ENCODE measurements at regions not wholly inside any gene's neighbourhood (a gene's known extent, or its start where the extent isn't known, plus 50 kb on each side); places are given as distances from the start of the nearest gene placed in this dataset.

DNA sequence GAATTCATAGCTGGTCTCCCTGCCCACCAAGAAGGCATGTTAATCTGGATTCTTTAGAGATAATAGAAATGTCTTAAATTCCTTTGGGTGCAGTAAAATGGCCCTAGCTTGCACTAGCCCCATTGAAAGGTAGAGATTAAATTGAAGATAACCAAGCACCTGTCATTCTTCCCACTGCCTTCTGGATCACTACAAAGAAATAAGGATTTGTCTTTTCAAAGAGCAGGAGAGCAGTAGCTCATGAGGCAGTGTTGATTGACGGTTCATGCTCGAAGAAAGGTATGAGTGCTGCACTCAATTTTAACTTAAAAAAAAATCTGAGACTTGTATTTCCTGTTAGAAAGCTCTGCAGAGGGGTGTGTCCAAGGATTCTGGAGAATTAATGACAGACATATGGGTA lies 74.9 kb upstream of the F3 start:
- POLR2A ChIA-PET, result interaction anchor here (1.0 kb wide), 1 partner anchor 9 kb away, joined by 3 read pairs; no protein-coding TSS in a partner anchor

DNA sequence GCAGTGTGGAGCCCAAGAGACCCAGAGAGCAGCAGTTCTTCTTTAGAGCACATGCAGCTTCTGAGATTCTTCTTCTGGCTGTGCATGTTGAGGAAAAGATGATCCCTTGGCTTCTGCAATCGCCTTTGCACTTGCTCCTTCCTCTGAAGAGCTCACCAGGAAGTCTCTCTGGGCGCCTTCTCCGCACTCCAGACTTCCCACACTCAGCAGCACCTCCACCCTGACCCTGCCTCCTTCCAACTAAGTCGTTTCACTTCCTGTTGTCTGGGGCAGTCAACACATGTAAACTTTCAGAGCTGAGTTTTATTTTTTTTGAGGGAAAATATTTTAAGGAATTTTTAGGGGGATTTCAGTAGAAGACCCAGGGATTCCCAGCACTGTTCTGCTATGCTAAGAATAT lies 73.4 kb upstream of the F3 start:
- Histone ChIP-seq H3K4me3 (ENCODE audit: low read depth, low read length) (no peak overlapping the region), H3K9me3 (ENCODE audit: control insufficient read depth, insufficient read depth, low read depth, low read length) (no peaks in the 10 kb centered on the region), H3K27ac (ENCODE audit: extremely low read depth, low read depth, low read length) (no peak overlapping the region), H3K4me1 (ENCODE audit: control insufficient read depth, insufficient read depth, low read length) (no peaks in the 10 kb centered on the region), H3K36me3 (ENCODE audit: control insufficient read depth in 2 of 2, insufficient read depth in 1 of 2, low read length in 2 of 2) (no peaks in the 10 kb centered on the region)
- POLR2A ChIA-PET, result no interaction called here
- CTCF ChIA-PET, result interaction anchor here (0.8 to 2.0 kb wide), 2 partner anchors 12 to 190 kb away, joined by 5 to 14 read pairs; no protein-coding TSS in a partner anchor
- TF ChIP-seq ZNF623 (tag by site-specific recombination; IDR thresholded peaks at IDR 0.05) (no peak), ZNF510 (tag by site-specific recombination; IDR thresholded peaks at IDR 0.05; ENCODE audit: insufficient replicate concordance) (no peak), ZNF416 (tag by site-specific recombination; IDR thresholded peaks at IDR 0.05) (no peak), ZNF433 (tag by site-specific recombination; IDR thresholded peaks at IDR 0.05; ENCODE audit: low read depth) (no peak), ZNF292 (tag by site-specific recombination; IDR thresholded peaks at IDR 0.05; ENCODE audit: borderline replicate concordance, low read depth) (no peak), ZNF169 (tag by site-specific recombination; IDR thresholded peaks at IDR 0.05) (no peak), ZNF785 (tag by site-specific recombination; IDR thresholded peaks at IDR 0.05) (no peak), MYNN (tag by site-specific recombination; IDR thresholded peaks at IDR 0.05; ENCODE audit: borderline replicate concordance) (no peak), ZNF48 (tag by site-specific recombination; IDR thresholded peaks at IDR 0.05) (no peak), ZNF366 (tag by site-specific recombination; conservative IDR thresholded peaks at IDR 0.05) (no peak), ZNF394 (tag by site-specific recombination; IDR thresholded peaks at IDR 0.05; ENCODE audit: borderline replicate concordance) (no peak), HOXD13 (CRISPR knock-in tag; IDR thresholded peaks at IDR 0.05; ENCODE audit: borderline replicate concordance) (no peak), ZFP37 (tag by site-specific recombination; IDR thresholded peaks at IDR 0.05) (no peak)
- TF ChIP-seq, protein P1, sequence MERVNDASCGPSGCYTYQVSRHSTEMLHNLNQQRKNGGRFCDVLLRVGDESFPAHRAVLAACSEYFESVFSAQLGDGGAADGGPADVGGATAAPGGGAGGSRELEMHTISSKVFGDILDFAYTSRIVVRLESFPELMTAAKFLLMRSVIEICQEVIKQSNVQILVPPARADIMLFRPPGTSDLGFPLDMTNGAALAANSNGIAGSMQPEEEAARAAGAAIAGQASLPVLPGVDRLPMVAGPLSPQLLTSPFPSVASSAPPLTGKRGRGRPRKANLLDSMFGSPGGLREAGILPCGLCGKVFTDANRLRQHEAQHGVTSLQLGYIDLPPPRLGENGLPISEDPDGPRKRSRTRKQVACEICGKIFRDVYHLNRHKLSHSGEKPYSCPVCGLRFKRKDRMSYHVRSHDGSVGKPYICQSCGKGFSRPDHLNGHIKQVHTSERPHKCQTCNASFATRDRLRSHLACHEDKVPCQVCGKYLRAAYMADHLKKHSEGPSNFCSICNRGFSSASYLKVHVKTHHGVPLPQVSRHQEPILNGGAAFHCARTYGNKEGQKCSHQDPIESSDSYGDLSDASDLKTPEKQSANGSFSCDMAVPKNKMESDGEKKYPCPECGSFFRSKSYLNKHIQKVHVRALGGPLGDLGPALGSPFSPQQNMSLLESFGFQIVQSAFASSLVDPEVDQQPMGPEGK (tag by site-specific recombination; IDR thresholded peaks at IDR 0.05), result no peak

More for the DNA sequence above, 74.9 kb upstream of the F3 start:
- Histone ChIP-seq H3K27ac (ENCODE audit: extremely low read depth, low read depth, low read length) (no peak overlapping the region), H3K9me3 (ENCODE audit: control insufficient read depth, insufficient read depth, low read depth, low read length) (no peaks in the 10 kb centered on the region), H3K4me1 (ENCODE audit: control insufficient read depth, insufficient read depth, low read length) (no peaks in the 10 kb centered on the region), H3K36me3 (ENCODE audit: control insufficient read depth in 2 of 2, insufficient read depth in 1 of 2, low read length in 2 of 2) (no peaks in the 10 kb centered on the region), H3K4me3 (ENCODE audit: low read depth, low read length) (no peak overlapping the region)
- CTCF ChIA-PET, result interaction anchor here (0.7 to 2.0 kb wide), 5 partner anchors 16 to 548 kb away, joined by 3 to 14 read pairs (median 5); no protein-coding TSS in a partner anchor
- TF ChIP-seq HOXD13 (CRISPR knock-in tag; IDR thresholded peaks at IDR 0.05; ENCODE audit: borderline replicate concordance) (no peak), ZFP41 (tag by site-specific recombination; IDR thresholded peaks at IDR 0.05; ENCODE audit: borderline replicate concordance) (no peak), YY1 (tag by site-specific recombination; IDR thresholded peaks at IDR 0.05) (no peak), ZNF843 (tag by site-specific recombination; IDR thresholded peaks at IDR 0.05) (no peak), ZNF76 (tag by site-specific recombination; IDR thresholded peaks at IDR 0.05; ENCODE audit: borderline replicate concordance, low read depth) (no peak), GLI4 (tag by site-specific recombination; IDR thresholded peaks at IDR 0.05) (no peak), ZNF670 (tag by site-specific recombination; IDR thresholded peaks at IDR 0.05; ENCODE audit: low read depth) (no peak), ZNF146 (tag by site-specific recombination; IDR thresholded peaks at IDR 0.05) (no peak), ZNF404 (tag by site-specific recombination; IDR thresholded peaks at IDR 0.05) (no peak), ZNF792 (tag by site-specific recombination; IDR thresholded peaks at IDR 0.05) (no peak), ZNF394 (tag by site-specific recombination; IDR thresholded peaks at IDR 0.05; ENCODE audit: borderline replicate concordance) (no peak), ZNF544 (tag by site-specific recombination; IDR thresholded peaks at IDR 0.05) (no peak), WT1 (tag by site-specific recombination; IDR thresholded peaks at IDR 0.05) (no peak)
- TF ChIP-seq, protein P2, sequence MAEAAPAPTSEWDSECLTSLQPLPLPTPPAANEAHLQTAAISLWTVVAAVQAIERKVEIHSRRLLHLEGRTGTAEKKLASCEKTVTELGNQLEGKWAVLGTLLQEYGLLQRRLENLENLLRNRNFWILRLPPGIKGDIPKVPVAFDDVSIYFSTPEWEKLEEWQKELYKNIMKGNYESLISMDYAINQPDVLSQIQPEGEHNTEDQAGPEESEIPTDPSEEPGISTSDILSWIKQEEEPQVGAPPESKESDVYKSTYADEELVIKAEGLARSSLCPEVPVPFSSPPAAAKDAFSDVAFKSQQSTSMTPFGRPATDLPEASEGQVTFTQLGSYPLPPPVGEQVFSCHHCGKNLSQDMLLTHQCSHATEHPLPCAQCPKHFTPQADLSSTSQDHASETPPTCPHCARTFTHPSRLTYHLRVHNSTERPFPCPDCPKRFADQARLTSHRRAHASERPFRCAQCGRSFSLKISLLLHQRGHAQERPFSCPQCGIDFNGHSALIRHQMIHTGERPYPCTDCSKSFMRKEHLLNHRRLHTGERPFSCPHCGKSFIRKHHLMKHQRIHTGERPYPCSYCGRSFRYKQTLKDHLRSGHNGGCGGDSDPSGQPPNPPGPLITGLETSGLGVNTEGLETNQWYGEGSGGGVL (tag by site-specific recombination; IDR thresholded peaks at IDR 0.05), result no peak
- TF ChIP-seq, protein P3, sequence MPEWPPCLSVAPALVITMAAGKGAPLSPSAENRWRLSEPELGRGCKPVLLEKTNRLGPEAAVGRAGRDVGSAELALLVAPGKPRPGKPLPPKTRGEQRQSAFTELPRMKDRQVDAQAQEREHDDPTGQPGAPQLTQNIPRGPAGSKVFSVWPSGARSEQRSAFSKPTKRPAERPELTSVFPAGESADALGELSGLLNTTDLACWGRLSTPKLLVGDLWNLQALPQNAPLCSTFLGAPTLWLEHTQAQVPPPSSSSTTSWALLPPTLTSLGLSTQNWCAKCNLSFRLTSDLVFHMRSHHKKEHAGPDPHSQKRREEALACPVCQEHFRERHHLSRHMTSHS (tag by site-specific recombination; IDR thresholded peaks at IDR 0.05), result no peak
- TF ChIP-seq, protein P4, sequence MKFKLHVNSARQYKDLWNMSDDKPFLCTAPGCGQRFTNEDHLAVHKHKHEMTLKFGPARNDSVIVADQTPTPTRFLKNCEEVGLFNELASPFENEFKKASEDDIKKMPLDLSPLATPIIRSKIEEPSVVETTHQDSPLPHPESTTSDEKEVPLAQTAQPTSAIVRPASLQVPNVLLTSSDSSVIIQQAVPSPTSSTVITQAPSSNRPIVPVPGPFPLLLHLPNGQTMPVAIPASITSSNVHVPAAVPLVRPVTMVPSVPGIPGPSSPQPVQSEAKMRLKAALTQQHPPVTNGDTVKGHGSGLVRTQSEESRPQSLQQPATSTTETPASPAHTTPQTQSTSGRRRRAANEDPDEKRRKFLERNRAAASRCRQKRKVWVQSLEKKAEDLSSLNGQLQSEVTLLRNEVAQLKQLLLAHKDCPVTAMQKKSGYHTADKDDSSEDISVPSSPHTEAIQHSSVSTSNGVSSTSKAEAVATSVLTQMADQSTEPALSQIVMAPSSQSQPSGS (tag by site-specific recombination; IDR thresholded peaks at IDR 0.05; ENCODE audit: low read depth), result no peak
